ENCODE measurements at regions not wholly inside any gene's neighbourhood (a gene's known extent, or its start where the extent isn't known, plus 50 kb on each side); places are given as distances from the start of the nearest gene placed in this dataset.

DNA sequence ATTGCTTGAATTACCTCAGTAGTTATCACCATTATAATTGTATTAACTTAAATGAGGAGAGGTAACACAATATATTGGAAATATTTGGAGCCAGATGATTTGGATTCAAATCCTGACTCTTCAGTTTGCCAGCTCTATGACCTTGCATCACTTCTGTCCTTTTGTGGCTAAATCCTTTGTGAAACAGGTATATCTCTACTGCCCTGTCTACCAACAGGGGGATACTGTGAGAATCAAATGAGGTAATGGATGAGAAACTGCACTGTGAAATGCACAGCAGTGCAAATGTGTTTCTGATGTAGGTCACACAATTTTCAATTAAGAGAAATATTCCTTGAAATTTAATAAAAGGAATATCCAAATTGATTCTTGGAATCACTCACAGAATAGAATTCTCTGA is 58.8 kb downstream of the CCDC54 start:
- no TSS peak for BruUV-seq (replicated peaks)
- ChIA-PET CTCF (interaction anchor here (0.6 to 2.5 kb wide), 2 partner anchors 12 to 15 kb away, joined by 3 to 12 read pairs; no protein-coding TSS in a partner anchor), POLR2A (no interaction called here)
- no peak for DNase-seq (ENCODE audit: low read depth, low spot score)
- Histone ChIP-seq H4K20me1 (replicated peaks; ENCODE audit: control insufficient read depth, extremely low read depth, insufficient read depth, low read length) (no peaks in the 10 kb centered on the region), H3K27ac (ENCODE audit: insufficient read depth, low read depth, low read length) (no peak overlapping the region), H3K4me1 (ENCODE audit: control insufficient read depth, extremely low read depth, insufficient read depth, low read length) (peaks cover 7% of the 10 kb centered on the region), H3K9me1 (replicated peaks; ENCODE audit: control insufficient read depth, extremely low read depth, insufficient read depth, low read length) (no peaks in the 10 kb centered on the region), H3K9ac (replicated peaks; ENCODE audit: extremely low read depth, insufficient read depth, low read length) (no peak overlapping the region), H3K36me3 (ENCODE audit: control insufficient read depth in 2 of 2, extremely low read depth in 1 of 2, insufficient read depth in 2 of 2, low read length in 2 of 2) (no peaks in the 10 kb centered on the region), H3K4me2 (ENCODE audit: insufficient read depth, low read length) (no peak overlapping the region), H2AFZ (ENCODE audit: low read depth, low read length) (no peak overlapping the region), H3K9me3 (replicated peaks; ENCODE audit: control insufficient read depth, insufficient read depth, low read length) (no peaks in the 10 kb centered on the region), H3K27me3 (ENCODE audit: control insufficient read depth in 2 of 2, insufficient read depth in 2 of 2, low read length in 2 of 2) (peaks cover 4 to 6% of the 10 kb centered on the region in 2 experiments), H3K4me3 (replicated peaks in 1 of 3; ENCODE audit: insufficient read depth in 1 of 3, low read depth in 1 of 3, low read length in 3 of 3) (no peak overlapping the region), H3K79me2 (ENCODE audit: control insufficient read depth, insufficient read depth, low read length) (no peaks in the 10 kb centered on the region)
- no peak for FAIRE-seq
- dilution Hi-C loops (cut with MboI; ENCODE audit: extremely low pct_ligation_motif_present, low sequenced_read_pairs) (no loop called here), intact Hi-C loops (cut with micrococcal nuclease) (loop anchor here (10.0 kb wide), 1 partner anchor 229 kb away; no protein-coding TSS in a partner anchor)
- TF ChIP-seq MYC (IDR thresholded peaks at IDR 0.05; ENCODE audit: low read depth, low read length), result no peak
- TF ChIP-seq POLR2AphosphoS5 (IDR thresholded peaks at IDR 0.05; ENCODE audit: insufficient read depth, low read depth, low read length), result no peak
- TF ChIP-seq, protein P1, sequence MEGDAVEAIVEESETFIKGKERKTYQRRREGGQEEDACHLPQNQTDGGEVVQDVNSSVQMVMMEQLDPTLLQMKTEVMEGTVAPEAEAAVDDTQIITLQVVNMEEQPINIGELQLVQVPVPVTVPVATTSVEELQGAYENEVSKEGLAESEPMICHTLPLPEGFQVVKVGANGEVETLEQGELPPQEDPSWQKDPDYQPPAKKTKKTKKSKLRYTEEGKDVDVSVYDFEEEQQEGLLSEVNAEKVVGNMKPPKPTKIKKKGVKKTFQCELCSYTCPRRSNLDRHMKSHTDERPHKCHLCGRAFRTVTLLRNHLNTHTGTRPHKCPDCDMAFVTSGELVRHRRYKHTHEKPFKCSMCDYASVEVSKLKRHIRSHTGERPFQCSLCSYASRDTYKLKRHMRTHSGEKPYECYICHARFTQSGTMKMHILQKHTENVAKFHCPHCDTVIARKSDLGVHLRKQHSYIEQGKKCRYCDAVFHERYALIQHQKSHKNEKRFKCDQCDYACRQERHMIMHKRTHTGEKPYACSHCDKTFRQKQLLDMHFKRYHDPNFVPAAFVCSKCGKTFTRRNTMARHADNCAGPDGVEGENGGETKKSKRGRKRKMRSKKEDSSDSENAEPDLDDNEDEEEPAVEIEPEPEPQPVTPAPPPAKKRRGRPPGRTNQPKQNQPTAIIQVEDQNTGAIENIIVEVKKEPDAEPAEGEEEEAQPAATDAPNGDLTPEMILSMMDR (IDR thresholded peaks at IDR 0.05; ENCODE audit: extremely low read depth in 1 of 2, insufficient read depth in 1 of 2, low read depth in 1 of 2, low read length in 2 of 2), result no peak
- no peak for TF ChIP-seq POLR2A (IDR thresholded peaks at IDR 0.05; ENCODE audit: low read depth, low read length)
- TF ChIP-seq, protein P2, sequence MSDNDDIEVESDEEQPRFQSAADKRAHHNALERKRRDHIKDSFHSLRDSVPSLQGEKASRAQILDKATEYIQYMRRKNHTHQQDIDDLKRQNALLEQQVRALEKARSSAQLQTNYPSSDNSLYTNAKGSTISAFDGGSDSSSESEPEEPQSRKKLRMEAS (IDR thresholded peaks at IDR 0.05; ENCODE audit: insufficient read depth, insufficient read length), result no peak
- no peak for TF ChIP-seq FOS (IDR thresholded peaks at IDR 0.05; ENCODE audit: borderline replicate concordance, insufficient read depth, low read length)
- TF ChIP-seq EZH2 (IDR thresholded peaks at IDR 0.05; ENCODE audit: borderline replicate concordance, low read depth, low read length, severe bottlenecking), result no peak
- no peak for TF ChIP-seq JUN (IDR thresholded peaks at IDR 0.05; ENCODE audit: borderline replicate concordance, insufficient read depth, insufficient read length, low read depth)
- TF ChIP-seq GATA2 (IDR thresholded peaks at IDR 0.05; ENCODE audit: insufficient read depth, insufficient read length, low read depth, low read length), result no peak

Data from endothelial cell of umbilical vein (primary cell).